ENCODE measurements at regions not wholly inside any gene's neighbourhood (a gene's known extent, or its start where the extent isn't known, plus 50 kb on each side); places are given as distances from the start of the nearest gene placed in this dataset.

- no peak overlapping the region for H3K27ac Mint-ChIP-seq
- DNase-seq = no peak
- Histone ChIP-seq H3K56ac (ENCODE audit: insufficient read length, low read depth, low read length) (no peak overlapping the region), H3K9ac (ENCODE audit: extremely low read depth, insufficient read length, low read length) (no peak overlapping the region), H3K79me1 (ENCODE audit: insufficient read depth, low read depth, low read length, poor library complexity, severe bottlenecking) (no peaks in the 10 kb centered on the region), H2AFZ (ENCODE audit: low read length) (no peak overlapping the region), H3K27ac (ENCODE audit: insufficient read length, low read depth, low read length) (no peak overlapping the region), H3K23ac (ENCODE audit: insufficient read length, low read depth, low read length) (no peak overlapping the region), H2BK5ac (ENCODE audit: insufficient read length, low read length) (no peak overlapping the region), H3K23me2 (ENCODE audit: insufficient read length, low read depth, low read length, poor library complexity, severe bottlenecking) (no peaks in the 10 kb centered on the region), H3K9me3 (ENCODE audit: control insufficient read depth, low read depth, low read length) (no peaks in the 10 kb centered on the region), H2BK20ac (ENCODE audit: low read depth, low read length, poor library complexity, severe bottlenecking) (no peak overlapping the region), H2BK12ac (ENCODE audit: insufficient read length, low read depth, low read length) (no peak overlapping the region), H3K14ac (ENCODE audit: insufficient read depth, low read length) (no peak overlapping the region), H3T11ph (ENCODE audit: low read length) (no peak overlapping the region), H2AK5ac (ENCODE audit: insufficient read length, low read length) (no peak overlapping the region), H4K91ac (ENCODE audit: insufficient read length, low read depth, low read length) (no peak overlapping the region), H3K4ac (ENCODE audit: low read depth, low read length) (no peak overlapping the region), H3K79me2 (ENCODE audit: insufficient read depth, low read length) (no peaks in the 10 kb centered on the region), H2BK120ac (ENCODE audit: low read depth, low read length, poor library complexity, severe bottlenecking) (no peak overlapping the region), H3K27me3 (ENCODE audit: insufficient read depth, low read length) (no peaks in the 10 kb centered on the region), H3K18ac (ENCODE audit: insufficient read length, low read depth, low read length) (no peak overlapping the region), H4K8ac (replicated peaks; ENCODE audit: insufficient read length, low read depth, low read length) (no peak overlapping the region), H3K4me1 (ENCODE audit: insufficient read depth, low read length) (no peaks in the 10 kb centered on the region), H3K4me2 (ENCODE audit: insufficient read depth, insufficient read length, low read length) (no peak overlapping the region), H4K20me1 (ENCODE audit: control insufficient read depth, insufficient read depth, insufficient read length) (no peaks in the 10 kb centered on the region), H2BK15ac (ENCODE audit: low read depth, low read length) (no peak overlapping the region), H4K5ac (ENCODE audit: insufficient read length, low read depth, low read length) (no peak overlapping the region)
- H3K36me3 Mint-ChIP-seq (ENCODE audit: insufficient read depth in 1 of 3, low read depth in 3 of 3) = no peaks in the 10 kb centered on the region
- H3K4me1 Mint-ChIP-seq = peaks cover 4 to 8% of the 10 kb centered on the region in 2 experiments
- H3K9me3 Mint-ChIP-seq = no peaks in the 10 kb centered on the region
- no peak overlapping the region for H3K4me3 Mint-ChIP-seq
- TF ChIP-seq CTCF (conservative IDR thresholded peaks at IDR 0.05) = no peak
- H3K27me3 Mint-ChIP-seq (ENCODE audit: low read depth) = no peaks in the 10 kb centered on the region
Measured at GRCh38 chr13:57837801-57838200, 206.3 kb downstream of the PCDH17 start.
